Activated T-helper 17 cell treated with anti-CD3 and anti-CD28 coated beads, Interleukin-2, amount 50 U/mL, for 72 hours (primary cell): ENCODE measurements at regions not wholly inside any gene's neighbourhood (a gene's known extent, or its start where the extent isn't known, plus 50 kb on each side); places are given as distances from the start of the nearest gene placed in this dataset.
"Not testable (repeated sequence)": the region's sequence is repeated elsewhere in the genome, so short reads cannot be mapped to it uniquely, and the experiment has no call there.

Experiments used
- ATAC-seq: fragments of 150-1000 bp; cut with Tn5 transposase; replicated peaks from 2 replicates; pipeline ENCODE4 v1.10.0; 2021; ENCODE audit warnings: mild to moderate bottlenecking, moderate library complexity
- H3K27ac Mint-ChIP-seq: one replicate; pipeline ENCODE4 v1.8.0; 2022; ENCODE audit warnings: mixed read lengths
- H3K27me3 Mint-ChIP-seq: one replicate; pipeline ENCODE4 v1.8.0; 2022; ENCODE audit warnings: mixed read lengths
- H3K36me3 Mint-ChIP-seq: one replicate; pipeline ENCODE4 v1.8.0; 2022; ENCODE audit warnings: low read depth, mild to moderate bottlenecking, mixed read lengths
- H3K4me1 Mint-ChIP-seq: one replicate; pipeline ENCODE4 v1.8.0; 2022; ENCODE audit warnings: mixed read lengths
- H3K4me3 Mint-ChIP-seq: one replicate; pipeline ENCODE4 v1.8.0; 2022; ENCODE audit warnings: mild to moderate bottlenecking, mixed read lengths
- H3K9me3 Mint-ChIP-seq: one replicate; pipeline ENCODE4 v1.8.0; 2022; ENCODE audit warnings: mixed read lengths

GRCh38 chr22:25490896-25491295 lies 73.6 kb upstream of the GRK3 start:
- peaks cover 10% of the 10 kb centered on the region for H3K4me1 Mint-ChIP-seq
- no peak overlapping the region for H3K27ac Mint-ChIP-seq
- no peak overlapping the region for H3K4me3 Mint-ChIP-seq
- H3K36me3 Mint-ChIP-seq, result no peaks in the 10 kb centered on the region
- H3K9me3 Mint-ChIP-seq, result no peaks in the 10 kb centered on the region
- ATAC-seq, result no peak
- peaks cover 37% of the 10 kb centered on the region for H3K27me3 Mint-ChIP-seq

GRCh38 chr22:25492162-25492561 lies 72.3 kb upstream of the GRK3 start:
- ATAC-seq, result no peak
- Mint-ChIP-seq H3K27me3 (peaks cover 44% of the 10 kb centered on the region), H3K27ac (no peak overlapping the region), H3K36me3 (no peaks in the 10 kb centered on the region), H3K4me3 (no peak overlapping the region), H3K4me1 (peaks cover 10% of the 10 kb centered on the region), H3K9me3 (no peaks in the 10 kb centered on the region)

- peaks cover 46% of the 10 kb centered on the region for H3K27me3 Mint-ChIP-seq
- H3K4me1 Mint-ChIP-seq, result peaks cover 2% of the 10 kb centered on the region
- H3K36me3 Mint-ChIP-seq, result no peaks in the 10 kb centered on the region
- H3K4me3 Mint-ChIP-seq, result no peak overlapping the region
- no peak overlapping the region for H3K27ac Mint-ChIP-seq
- no peaks in the 10 kb centered on the region for H3K9me3 Mint-ChIP-seq
- no peak for ATAC-seq
Measured at GRCh38 chr22:25492841-25493734, 71.4 kb upstream of the GRK3 start.

GRCh38 chr22:25493794-25494193 lies 70.7 kb upstream of the GRK3 start:
- no peaks in the 10 kb centered on the region for H3K9me3 Mint-ChIP-seq
- no peaks in the 10 kb centered on the region for H3K36me3 Mint-ChIP-seq
- H3K27me3 Mint-ChIP-seq, result peaks cover 46% of the 10 kb centered on the region
- ATAC-seq, result no peak
- H3K4me1 Mint-ChIP-seq, result no peaks in the 10 kb centered on the region
- H3K27ac Mint-ChIP-seq, result no peak overlapping the region
- no peak overlapping the region for H3K4me3 Mint-ChIP-seq

- no peaks in the 10 kb centered on the region for H3K36me3 Mint-ChIP-seq
- H3K27me3 Mint-ChIP-seq, result peaks cover 46% of the 10 kb centered on the region
- H3K4me1 Mint-ChIP-seq, result no peaks in the 10 kb centered on the region
- no peak overlapping the region for H3K4me3 Mint-ChIP-seq
- H3K27ac Mint-ChIP-seq, result no peak overlapping the region
- H3K9me3 Mint-ChIP-seq, result no peaks in the 10 kb centered on the region
- ATAC-seq, result peak; percentile 70
Measured at GRCh38 chr22:25494774-25495173, 69.7 kb upstream of the GRK3 start.

- no peak for ATAC-seq
- Mint-ChIP-seq H3K27ac (no peak overlapping the region), H3K27me3 (peaks cover 48% of the 10 kb centered on the region), H3K36me3 (no peaks in the 10 kb centered on the region), H3K4me1 (no peaks in the 10 kb centered on the region), H3K9me3 (no peaks in the 10 kb centered on the region), H3K4me3 (no peak overlapping the region)
Measured at GRCh38 chr22:25495285-25495684, 69.2 kb upstream of the GRK3 start.

GRCh38 chr22:25496396-25497064 lies 67.9 kb upstream of the GRK3 start:
- H3K27me3 Mint-ChIP-seq, result peaks cover 45% of the 10 kb centered on the region
- H3K9me3 Mint-ChIP-seq, result no peaks in the 10 kb centered on the region
- no peak overlapping the region for H3K4me3 Mint-ChIP-seq
- no peaks in the 10 kb centered on the region for H3K4me1 Mint-ChIP-seq
- no peak overlapping the region for H3K27ac Mint-ChIP-seq
- no peak for ATAC-seq
- H3K36me3 Mint-ChIP-seq, result no peaks in the 10 kb centered on the region

GRCh38 chr22:25497181-25497641 lies 67.3 kb upstream of the GRK3 start:
- peaks cover 40% of the 10 kb centered on the region for H3K27me3 Mint-ChIP-seq
- H3K4me1 Mint-ChIP-seq, result no peaks in the 10 kb centered on the region
- no peaks in the 10 kb centered on the region for H3K9me3 Mint-ChIP-seq
- no peak overlapping the region for H3K27ac Mint-ChIP-seq
- no peak for ATAC-seq
- H3K36me3 Mint-ChIP-seq, result no peaks in the 10 kb centered on the region
- H3K4me3 Mint-ChIP-seq, result no peak overlapping the region

GRCh38 chr22:25497716-25498115 lies 66.8 kb upstream of the GRK3 start:
- H3K27me3 Mint-ChIP-seq, result peaks cover 40% of the 10 kb centered on the region
- H3K4me1 Mint-ChIP-seq, result no peaks in the 10 kb centered on the region
- H3K36me3 Mint-ChIP-seq, result no peaks in the 10 kb centered on the region
- no peak for ATAC-seq
- no peak overlapping the region for H3K27ac Mint-ChIP-seq
- no peaks in the 10 kb centered on the region for H3K9me3 Mint-ChIP-seq
- no peak overlapping the region for H3K4me3 Mint-ChIP-seq

GRCh38 chr22:25500671-25501070 lies 63.8 kb upstream of the GRK3 start:
- not testable (repeated sequence) for H3K4me1 Mint-ChIP-seq, ATAC-seq, H3K36me3 Mint-ChIP-seq, H3K9me3 Mint-ChIP-seq, H3K4me3 Mint-ChIP-seq, H3K27ac Mint-ChIP-seq
- H3K27me3 Mint-ChIP-seq, result peaks cover 19% of the 10 kb centered on the region

GRCh38 chr22:25504017-25504416 lies 60.5 kb upstream of the GRK3 start:
- not testable (repeated sequence) for H3K36me3 Mint-ChIP-seq, H3K9me3 Mint-ChIP-seq, ATAC-seq, H3K27ac Mint-ChIP-seq, H3K4me3 Mint-ChIP-seq, H3K4me1 Mint-ChIP-seq
- peaks cover 15% of the 10 kb centered on the region for H3K27me3 Mint-ChIP-seq

GRCh38 chr22:25508161-25508560 lies 56.3 kb upstream of the GRK3 start:
- H3K27me3 Mint-ChIP-seq, result peaks cover 11% of the 10 kb centered on the region
- ATAC-seq, result no peak
- no peaks in the 10 kb centered on the region for H3K36me3 Mint-ChIP-seq
- no peaks in the 10 kb centered on the region for H3K9me3 Mint-ChIP-seq
- no peaks in the 10 kb centered on the region for H3K4me1 Mint-ChIP-seq
- no peak overlapping the region for H3K4me3 Mint-ChIP-seq
- no peak overlapping the region for H3K27ac Mint-ChIP-seq

- no peaks in the 10 kb centered on the region for H3K36me3 Mint-ChIP-seq
- no peak overlapping the region for H3K27ac Mint-ChIP-seq
- no peak for ATAC-seq
Measured at GRCh38 chr22:25508761-25509321, 55.6 kb upstream of the GRK3 start.

GRCh38 chr22:25509374-25509791 lies 55.1 kb upstream of the GRK3 start:
- H3K36me3 Mint-ChIP-seq, result no peaks in the 10 kb centered on the region
- H3K9me3 Mint-ChIP-seq, result no peaks in the 10 kb centered on the region
- peaks cover 18% of the 10 kb centered on the region for H3K27me3 Mint-ChIP-seq
- no peak for ATAC-seq
- H3K27ac Mint-ChIP-seq, result no peak overlapping the region
- H3K4me1 Mint-ChIP-seq, result no peaks in the 10 kb centered on the region
- H3K4me3 Mint-ChIP-seq, result no peak overlapping the region

More at GRCh38 chr22:25508761-25509321, 55.6 kb upstream of the GRK3 start:
- Mint-ChIP-seq H3K9me3 (no peaks in the 10 kb centered on the region), H3K4me1 (no peaks in the 10 kb centered on the region), H3K27me3 (peaks cover 15% of the 10 kb centered on the region), H3K4me3 (no peak overlapping the region)

GRCh38 chr22:25510876-25511275 lies 53.6 kb upstream of the GRK3 start:
- Mint-ChIP-seq H3K27me3 (peaks cover 23% of the 10 kb centered on the region), H3K4me3 (no peak overlapping the region), H3K4me1 (no peaks in the 10 kb centered on the region), H3K9me3 (no peaks in the 10 kb centered on the region), H3K27ac (no peak overlapping the region), H3K36me3 (no peaks in the 10 kb centered on the region)
- no peak for ATAC-seq
